ENCODE measurements at regions not wholly inside any gene's neighbourhood (a gene's known extent, or its start where the extent isn't known, plus 50 kb on each side); places are given as distances from the start of the nearest gene placed in this dataset.

- Histone ChIP-seq H3K9ac (ENCODE audit: low read length) (no peak overlapping the region), H3K4me1 (ENCODE audit: low read length) (no peaks in the 10 kb centered on the region), H3K27me3 (ENCODE audit: low read depth, low read length) (no peaks in the 10 kb centered on the region), H2AFZ (ENCODE audit: low read depth, low read length) (no peak overlapping the region), H3K27ac (ENCODE audit: low read length) (no peak overlapping the region), H3K4me2 (ENCODE audit: low read length) (no peak overlapping the region), H3K79me2 (ENCODE audit: low read length) (no peaks in the 10 kb centered on the region), H4K20me1 (ENCODE audit: insufficient read depth, low read length) (no peaks in the 10 kb centered on the region), H3K9me3 (ENCODE audit: insufficient read depth, low read length) (no peaks in the 10 kb centered on the region), H3K4me3 (ENCODE audit: low read length) (no peak overlapping the region), H3K36me3 (replicated peaks; ENCODE audit: low read depth, low read length) (no peaks in the 10 kb centered on the region)
- no peak for TF ChIP-seq EZH2phosphoT487 (IDR thresholded peaks at IDR 0.05; ENCODE audit: low read depth)
- no peak for TF ChIP-seq CTCF (IDR thresholded peaks at IDR 0.05; ENCODE audit: low read depth, low read length)
Measured at GRCh38 chr11:127149410-127149809, 148.8 kb upstream of the KIRREL3 start.

GRCh38 chr11:127143251-127143650, 142.7 kb upstream of the KIRREL3 start:
- H2AFZ ChIP-seq (ENCODE audit: low read depth, low read length), result no peak overlapping the region

GRCh38 chr11:127138613-127139012, 138.0 kb upstream of the KIRREL3 start:
- no peaks in the 10 kb centered on the region for H3K4me1 ChIP-seq (ENCODE audit: low read length)
- no peaks in the 10 kb centered on the region for H3K36me3 ChIP-seq (replicated peaks; ENCODE audit: low read depth, low read length)
- H3K9ac ChIP-seq (ENCODE audit: low read length), result no peak overlapping the region
- no peak overlapping the region for H3K4me2 ChIP-seq (ENCODE audit: low read length)
- H3K79me2 ChIP-seq (ENCODE audit: low read length), result no peaks in the 10 kb centered on the region
- TF ChIP-seq CTCF (IDR thresholded peaks at IDR 0.05; ENCODE audit: low read depth, low read length) (no peak), EZH2phosphoT487 (IDR thresholded peaks at IDR 0.05; ENCODE audit: low read depth) (no peak)
- no peaks in the 10 kb centered on the region for H4K20me1 ChIP-seq (ENCODE audit: insufficient read depth, low read length)
- H2AFZ ChIP-seq (ENCODE audit: low read depth, low read length), result no peak overlapping the region
- H3K27ac ChIP-seq (ENCODE audit: low read length), result no peak overlapping the region
- no peak overlapping the region for H3K4me3 ChIP-seq (ENCODE audit: low read length)
- H3K9me3 ChIP-seq (ENCODE audit: insufficient read depth, low read length), result no peaks in the 10 kb centered on the region
- no peaks in the 10 kb centered on the region; the same call in 1 of the 2 replicates for H3K27me3 ChIP-seq (ENCODE audit: low read depth, low read length)

More at GRCh38 chr11:127143251-127143650, 142.7 kb upstream of the KIRREL3 start:
- TF ChIP-seq EZH2phosphoT487 (IDR thresholded peaks at IDR 0.05; ENCODE audit: low read depth) (no peak), CTCF (IDR thresholded peaks at IDR 0.05; ENCODE audit: low read depth, low read length) (no peak)
- Histone ChIP-seq H3K27ac (ENCODE audit: low read length) (no peak overlapping the region), H3K9me3 (ENCODE audit: insufficient read depth, low read length) (no peaks in the 10 kb centered on the region), H3K36me3 (replicated peaks; ENCODE audit: low read depth, low read length) (no peaks in the 10 kb centered on the region), H3K79me2 (ENCODE audit: low read length) (no peaks in the 10 kb centered on the region), H3K27me3 (ENCODE audit: low read depth, low read length) (no peaks in the 10 kb centered on the region), H3K4me1 (ENCODE audit: low read length) (no peaks in the 10 kb centered on the region), H4K20me1 (ENCODE audit: insufficient read depth, low read length) (no peaks in the 10 kb centered on the region), H3K4me3 (ENCODE audit: low read length) (no peak overlapping the region), H3K4me2 (ENCODE audit: low read length) (no peak overlapping the region), H3K9ac (ENCODE audit: low read length) (no peak overlapping the region)

GRCh38 chr11:127137771-127138280, 137.3 kb upstream of the KIRREL3 start:
- Histone ChIP-seq H3K9me3 (ENCODE audit: insufficient read depth, low read length) (no peaks in the 10 kb centered on the region), H3K9ac (ENCODE audit: low read length) (no peak overlapping the region), H3K27ac (ENCODE audit: low read length) (no peak overlapping the region), H2AFZ (ENCODE audit: low read depth, low read length) (no peak overlapping the region), H3K27me3 (ENCODE audit: low read depth, low read length) (no peaks in the 10 kb centered on the region; the same call in 1 of the 2 replicates), H3K4me1 (ENCODE audit: low read length) (no peaks in the 10 kb centered on the region), H3K79me2 (ENCODE audit: low read length) (no peaks in the 10 kb centered on the region), H3K4me3 (ENCODE audit: low read length) (no peak overlapping the region), H4K20me1 (ENCODE audit: insufficient read depth, low read length) (no peaks in the 10 kb centered on the region), H3K4me2 (ENCODE audit: low read length) (no peak overlapping the region), H3K36me3 (replicated peaks; ENCODE audit: low read depth, low read length) (no peaks in the 10 kb centered on the region)
- TF ChIP-seq CTCF (IDR thresholded peaks at IDR 0.05; ENCODE audit: low read depth, low read length) (no peak), EZH2phosphoT487 (IDR thresholded peaks at IDR 0.05; ENCODE audit: low read depth) (no peak)

Measured in OCI-LY3 (cell line).